Esophagus squamous epithelium (tissue), 5 donors: ENCODE measurements at regions not wholly inside any gene's neighbourhood (a gene's known extent, or its start where the extent isn't known, plus 50 kb on each side); places are given as distances from the start of the nearest gene placed in this dataset.

Experiments used
- DNase-seq: peaks from one replicate; lab custom pipeline; 2025; lab: John Stamatoyannopoulos, UW
- H3K27ac ChIP-seq, 4 donors: fragments of 200-600 bp; sonication (generic); one replicate each; pipeline ENCODE4 v1.5.1; 2016 to 2019; ENCODE audit warnings: mild to moderate bottlenecking in 1 of 4
- H3K27me3 ChIP-seq, 4 donors: fragments of 200-600 bp; sonication (generic); 1 replicate in 3 of 4; 2 replicates in 1 of 4; pipeline versions ENCODE4 v1.5.1 to v1.6.0; 2017 to 2021; ENCODE audit warnings: antibody characterized with exemption in 1 of 4
- H3K36me3 ChIP-seq, 3 donors: fragments of 200-600 bp; sonication (generic); one replicate each; pipeline ENCODE4 v1.5.1; 2016 to 2019
- H3K4me1 ChIP-seq, 3 donors: fragments of 200-600 bp; sonication (generic); one replicate each; pipeline ENCODE4 v1.5.1; 2017 to 2019
- H3K4me3 ChIP-seq, 4 donors: fragments of 200-600 bp; sonication (generic); 1 replicate in 3 of 4; 2 replicates in 1 of 4; pipeline ENCODE4 v1.5.1; 2016 to 2019; ENCODE audit warnings: mild to moderate bottlenecking in 2 of 4, moderate library complexity in 1 of 4
- H3K9me3 ChIP-seq, 3 donors: fragments of 200-600 bp; sonication (generic); one replicate each; pipeline ENCODE4 v1.5.1; 2016 to 2019
- POLR2A ChIP-seq, 4 donors: fragments of 450-650 bp; IDR thresholded peaks; one replicate each; pipeline ENCODE4 v1.6.1; 2017; ENCODE audit warnings: antibody characterized with exemption in 4 of 4, mild to moderate bottlenecking in 4 of 4, moderate library complexity in 3 of 4
- WGBS, 2 donors: methylation state at CpG; one replicate each; pipeline ENCODE4 v1.1.5; 2018; 5-methylcytosine and 5-hydroxymethylcytosine counted together
- intact Hi-C: fragments of 100-400 bp; cut with DNase I; formaldehyde crosslinking; loops from one replicate; pipeline ENCODE4 v1.15.0; 2022
- TF ChIP-seq, protein P1 (sequence below), 6 experiments: fragments of 450-650 bp in 4 of 6; fragments of 200-600 bp in 2 of 6; sonication (generic) in 2 of 6; IDR thresholded peaks; one replicate each; pipeline ENCODE4 v1.5.1; 2016 to 2019; ENCODE audit warnings: antibody characterized with exemption in 6 of 6, mild to moderate bottlenecking in 4 of 6, moderate library complexity in 4 of 6
- donor health status: DM: yes; HTN: yes; CAD: no.

DNA sequence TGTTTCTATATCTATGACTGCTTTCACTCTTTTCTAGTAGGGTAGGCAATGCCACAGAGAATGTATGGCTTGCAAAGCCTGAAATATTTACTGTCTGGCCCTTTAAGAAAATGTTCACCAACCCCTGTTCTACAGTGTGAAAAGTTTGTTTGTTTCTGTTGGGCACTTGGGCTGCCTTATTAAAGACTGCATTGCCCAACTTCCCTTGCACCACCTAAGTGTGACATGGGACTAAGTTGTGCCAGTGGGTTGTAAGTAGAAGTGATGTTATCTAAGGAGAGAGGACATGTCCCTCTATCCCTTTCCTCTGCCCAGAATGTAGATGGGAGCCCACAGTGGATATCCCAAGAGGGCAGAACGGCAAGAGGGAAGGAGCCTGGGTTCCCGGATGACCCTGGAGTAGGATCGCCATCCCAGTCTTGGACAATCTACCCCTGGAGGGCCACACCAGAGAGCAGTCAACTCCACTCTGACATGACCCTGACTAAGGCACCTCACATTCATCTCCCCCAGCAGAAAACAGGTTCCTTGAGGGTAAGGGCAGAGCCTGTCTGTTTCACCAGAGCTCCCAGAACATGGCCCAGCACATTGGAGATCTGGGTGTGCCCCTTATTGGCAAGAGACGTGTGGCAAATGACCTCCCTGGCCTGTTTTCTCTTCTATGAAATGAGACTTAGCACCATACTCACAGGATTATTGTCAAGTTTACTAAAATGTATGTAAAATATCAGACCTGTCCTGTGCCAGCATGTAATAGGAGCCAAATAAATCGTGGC is 138.8 kb downstream of the SMAD6 start:
- intact Hi-C loops: loop anchor here (10.0 kb wide), 1 partner anchor 156 kb away; no protein-coding TSS in a partner anchor
- no peak for DNase-seq

DNA sequence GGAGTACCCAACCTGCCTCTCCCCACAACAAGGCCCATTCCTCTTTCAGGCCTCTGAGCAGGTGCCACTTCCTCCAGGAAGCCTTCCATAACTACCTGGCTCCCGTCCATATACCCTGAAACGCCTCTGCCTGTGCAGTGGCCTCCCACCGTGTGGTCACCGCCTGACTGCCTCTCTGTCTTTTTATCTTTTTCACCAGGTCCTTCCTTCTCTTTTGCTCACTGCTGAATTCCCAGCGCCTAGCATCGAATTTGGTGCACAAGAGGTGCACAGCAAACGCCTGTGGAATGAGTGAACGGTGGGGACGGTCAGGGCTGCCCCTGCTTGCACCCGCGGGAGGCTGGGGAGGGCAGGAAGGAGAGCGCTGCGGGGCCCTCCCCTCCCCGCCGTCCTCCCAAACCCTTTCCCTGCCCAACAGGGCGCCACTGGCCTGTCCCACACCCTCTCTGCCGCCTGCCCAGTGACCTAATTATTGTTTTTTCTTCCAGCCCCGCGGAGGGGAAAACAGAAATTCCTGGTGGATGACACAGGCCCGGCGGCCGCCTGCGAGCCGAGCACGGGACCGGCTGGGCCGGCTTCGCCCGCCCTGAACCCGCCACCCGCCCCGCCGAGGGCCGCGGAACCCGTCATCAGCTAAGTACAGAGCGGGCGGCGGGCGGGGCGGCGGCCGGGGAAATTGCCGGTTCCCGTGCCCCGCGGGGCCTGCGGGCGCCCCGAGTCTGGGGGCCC is 140.1 kb downstream of the SMAD6 start:
- Histone ChIP-seq H3K9me3 (no peaks in the 10 kb centered on the region), H3K36me3 (no peaks in the 10 kb centered on the region), H3K4me1 (peaks cover 15 to 34% (median 17%) of the 10 kb centered on the region in 3 donors), H3K4me3 (peak overlapping the region; percentile 30 to 74 (median 45)), H3K27ac (peak overlapping the region; percentile 81 to 98 (median 90)), H3K27me3 (peaks cover 0 to 43% (median 0%) of the 10 kb centered on the region in 4 donors)
- intact Hi-C loops: loop anchor here (10.0 kb wide), 1 partner anchor 157 kb away; no protein-coding TSS in a partner anchor
- 18 to 39% methylated on average over 6 of the region's 50 CpGs for WGBS, 2 donors
- TF ChIP-seq POLR2A (IDR thresholded peaks at IDR 0.05): peak in 1 of 4 donors; percentile 30
- TF ChIP-seq, protein P1, sequence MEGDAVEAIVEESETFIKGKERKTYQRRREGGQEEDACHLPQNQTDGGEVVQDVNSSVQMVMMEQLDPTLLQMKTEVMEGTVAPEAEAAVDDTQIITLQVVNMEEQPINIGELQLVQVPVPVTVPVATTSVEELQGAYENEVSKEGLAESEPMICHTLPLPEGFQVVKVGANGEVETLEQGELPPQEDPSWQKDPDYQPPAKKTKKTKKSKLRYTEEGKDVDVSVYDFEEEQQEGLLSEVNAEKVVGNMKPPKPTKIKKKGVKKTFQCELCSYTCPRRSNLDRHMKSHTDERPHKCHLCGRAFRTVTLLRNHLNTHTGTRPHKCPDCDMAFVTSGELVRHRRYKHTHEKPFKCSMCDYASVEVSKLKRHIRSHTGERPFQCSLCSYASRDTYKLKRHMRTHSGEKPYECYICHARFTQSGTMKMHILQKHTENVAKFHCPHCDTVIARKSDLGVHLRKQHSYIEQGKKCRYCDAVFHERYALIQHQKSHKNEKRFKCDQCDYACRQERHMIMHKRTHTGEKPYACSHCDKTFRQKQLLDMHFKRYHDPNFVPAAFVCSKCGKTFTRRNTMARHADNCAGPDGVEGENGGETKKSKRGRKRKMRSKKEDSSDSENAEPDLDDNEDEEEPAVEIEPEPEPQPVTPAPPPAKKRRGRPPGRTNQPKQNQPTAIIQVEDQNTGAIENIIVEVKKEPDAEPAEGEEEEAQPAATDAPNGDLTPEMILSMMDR (IDR thresholded peaks at IDR 0.05): peak in 1 of 6 experiments; percentile 8
- DNase-seq: peak; percentile 25

More for the DNA sequence above, 138.8 kb downstream of the SMAD6 start:
- no peaks in the 10 kb centered on the region for H3K9me3 ChIP-seq
- peaks cover 0 to 43% (median 0%) of the 10 kb centered on the region in 4 donors for H3K27me3 ChIP-seq
- no peak for TF ChIP-seq POLR2A (IDR thresholded peaks at IDR 0.05)
- TF ChIP-seq, protein P1 (IDR thresholded peaks at IDR 0.05): no peak
- H3K27ac ChIP-seq: peak overlapping the region in 3 of 4 donors; percentile 88 to 98 (median 93)
- no peak overlapping the region for H3K4me3 ChIP-seq
- 46 to 79% methylated on average over 4 to 5 of the region's 5 CpGs for WGBS, 2 donors
- H3K4me1 ChIP-seq: peaks cover 15 to 34% (median 17%) of the 10 kb centered on the region in 3 donors
- H3K36me3 ChIP-seq: no peaks in the 10 kb centered on the region

DNA sequence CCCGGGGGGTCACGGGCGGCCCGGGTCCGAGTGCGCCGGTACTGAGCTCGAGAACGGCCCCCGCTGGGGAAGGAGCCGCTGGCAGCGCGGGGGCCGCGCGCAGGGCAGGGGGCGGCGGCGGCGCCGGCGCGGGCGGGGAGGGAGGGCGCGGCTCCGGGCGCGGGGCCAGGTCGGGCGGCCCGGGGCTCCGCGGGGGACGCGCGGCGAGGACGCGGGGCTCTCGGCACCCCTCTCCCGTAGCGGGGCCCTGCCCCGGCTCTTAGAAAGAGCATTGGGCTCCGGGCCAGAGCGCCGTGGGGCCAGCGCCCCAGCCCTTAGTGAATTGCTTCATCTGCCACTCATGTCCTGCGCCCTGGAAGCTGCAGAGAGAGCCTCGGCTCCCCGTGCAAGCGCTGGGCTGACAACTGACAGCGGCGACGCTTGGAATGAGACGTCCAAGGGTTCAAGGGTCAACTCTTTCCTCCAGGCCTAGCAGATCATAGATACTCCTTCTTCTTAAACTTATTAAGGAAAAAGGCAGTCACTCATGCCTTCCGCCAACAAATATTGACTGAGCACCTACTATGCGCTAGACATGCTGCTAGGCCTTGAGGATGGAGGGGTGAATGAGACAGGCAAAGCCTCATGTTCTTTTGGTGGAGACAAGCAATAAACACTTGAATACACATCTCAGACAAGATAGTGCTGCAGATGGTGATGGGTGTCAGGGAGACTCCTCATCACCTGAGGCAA is 140.8 kb downstream of the SMAD6 start:
- Histone ChIP-seq H3K4me3 (peak overlapping the region; percentile 30 to 74 (median 45)), H3K9me3 (no peaks in the 10 kb centered on the region), H3K27me3 (peaks cover 0 to 43% (median 0%) of the 10 kb centered on the region in 4 donors), H3K27ac (peak overlapping the region; percentile 81 to 98 (median 90)), H3K36me3 (no peaks in the 10 kb centered on the region), H3K4me1 (peaks cover 15 to 34% (median 17%) of the 10 kb centered on the region in 3 donors)
- WGBS, 2 donors: 28 to 35% methylated on average over 6 to 7 of the region's 58 CpGs
- intact Hi-C loops: loop anchor here (10.0 kb wide), 1 partner anchor 158 kb away; no protein-coding TSS in a partner anchor
- TF ChIP-seq, protein P1 (IDR thresholded peaks at IDR 0.05): no peak
- no peak for TF ChIP-seq POLR2A (IDR thresholded peaks at IDR 0.05)
- DNase-seq: no peak

DNA sequence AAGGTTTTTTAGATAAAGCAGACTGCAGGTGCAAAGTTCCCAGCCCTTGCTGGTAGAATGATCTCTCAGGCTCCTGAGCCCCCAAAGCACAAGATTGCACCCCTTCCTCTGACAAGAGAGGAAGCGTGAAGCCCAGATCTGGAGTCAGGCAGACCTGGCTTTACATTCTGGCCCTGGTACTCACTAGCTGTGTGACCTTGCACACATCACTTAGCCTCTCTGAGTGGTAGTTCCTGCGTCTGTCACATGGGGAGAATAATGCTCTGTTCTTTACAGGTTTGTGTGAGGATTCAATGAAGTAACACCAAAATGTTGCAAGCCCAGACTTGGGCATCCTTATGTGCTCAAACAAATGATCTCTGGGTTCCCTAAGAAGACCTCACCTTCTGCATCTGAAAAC is 141.5 kb downstream of the SMAD6 start:
- DNase-seq: no peak
- no peaks in the 10 kb centered on the region for H3K9me3 ChIP-seq
- H3K4me1 ChIP-seq: peaks cover 15 to 34% (median 17%) of the 10 kb centered on the region in 3 donors
- no peak overlapping the region for H3K4me3 ChIP-seq
- no peaks in the 10 kb centered on the region for H3K36me3 ChIP-seq
- peak overlapping the region in 3 of 4 donors; percentile 88 to 98 (median 93) for H3K27ac ChIP-seq
- peaks cover 0 to 43% (median 0%) of the 10 kb centered on the region in 4 donors for H3K27me3 ChIP-seq
- intact Hi-C loops: loop anchor here (10.0 kb wide), 1 partner anchor 159 kb away; no protein-coding TSS in a partner anchor
- 25 to 83% methylated on average over 1 to 2 of the region's 2 CpGs for WGBS, 2 donors
- TF ChIP-seq, protein P1 (IDR thresholded peaks at IDR 0.05): no peak
- no peak for TF ChIP-seq POLR2A (IDR thresholded peaks at IDR 0.05)
